Progenitor cell of endocrine pancreas (in vitro differentiated cells): ENCODE measurements at regions not wholly inside any gene's neighbourhood (a gene's known extent, or its start where the extent isn't known, plus 50 kb on each side); places are given as distances from the start of the nearest gene placed in this dataset.

ENCODE experiments used
- DNase-seq: peaks from one replicate; pipeline ENCODE4 v3.0.0; 2021; ENCODE audit warnings: low spot score; ENCODE audit not compliant: unreplicated experiment
- H3K27ac Mint-ChIP-seq: 2 replicates; pipeline ENCODE4 v1.8.0; 2021; ENCODE audit warnings: mild to moderate bottlenecking, moderate library complexity, mixed read lengths
- H3K27me3 Mint-ChIP-seq: 2 replicates; pipeline ENCODE4 v1.8.0; 2021; ENCODE audit warnings: mixed read lengths
- H3K36me3 Mint-ChIP-seq: 2 replicates; pipeline ENCODE4 v1.8.0; 2022; ENCODE audit warnings: mixed read lengths; ENCODE audit not compliant: insufficient read depth
- H3K4me1 Mint-ChIP-seq: 2 replicates; pipeline ENCODE4 v1.8.0; 2021; ENCODE audit warnings: low read depth, mixed read lengths
- H3K4me3 Mint-ChIP-seq: 2 replicates; pipeline ENCODE4 v1.8.0; 2021; ENCODE audit warnings: low read depth, mild to moderate bottlenecking, moderate library complexity, mixed read lengths
- H3K9me3 Mint-ChIP-seq: 2 replicates; pipeline ENCODE4 v1.8.0; 2021; ENCODE audit warnings: low read depth, mixed read lengths
- TF ChIP-seq, protein P1 (sequence below): fragments of 200-600 bp; sonication (generic); IDR thresholded peaks from one replicate; pipeline ENCODE4 v1.5.0; 2021; ENCODE audit warnings: antibody characterized with exemption, mild to moderate bottlenecking; ENCODE audit not compliant: unreplicated experiment

DNA sequence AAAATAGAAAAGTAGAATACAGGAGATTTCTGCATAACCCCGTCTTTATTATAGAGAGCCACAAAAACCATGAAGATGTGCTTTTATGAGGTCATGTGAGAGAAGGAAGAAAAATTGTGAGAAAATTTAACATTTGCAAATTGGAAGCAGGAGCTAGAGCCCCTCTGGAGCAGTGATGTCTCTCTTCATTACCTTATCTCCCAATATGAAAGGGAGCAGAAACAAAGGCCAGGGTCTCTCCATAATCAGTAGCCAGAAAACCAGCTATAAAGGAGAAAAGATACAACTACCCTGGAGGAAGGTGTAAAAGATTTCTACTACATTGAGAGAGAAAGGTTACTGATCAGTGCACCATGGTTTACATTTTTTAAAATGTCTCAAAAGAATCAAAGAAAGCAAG, 53.2 kb upstream of the ITGA1 start:
- TF ChIP-seq, protein P1, sequence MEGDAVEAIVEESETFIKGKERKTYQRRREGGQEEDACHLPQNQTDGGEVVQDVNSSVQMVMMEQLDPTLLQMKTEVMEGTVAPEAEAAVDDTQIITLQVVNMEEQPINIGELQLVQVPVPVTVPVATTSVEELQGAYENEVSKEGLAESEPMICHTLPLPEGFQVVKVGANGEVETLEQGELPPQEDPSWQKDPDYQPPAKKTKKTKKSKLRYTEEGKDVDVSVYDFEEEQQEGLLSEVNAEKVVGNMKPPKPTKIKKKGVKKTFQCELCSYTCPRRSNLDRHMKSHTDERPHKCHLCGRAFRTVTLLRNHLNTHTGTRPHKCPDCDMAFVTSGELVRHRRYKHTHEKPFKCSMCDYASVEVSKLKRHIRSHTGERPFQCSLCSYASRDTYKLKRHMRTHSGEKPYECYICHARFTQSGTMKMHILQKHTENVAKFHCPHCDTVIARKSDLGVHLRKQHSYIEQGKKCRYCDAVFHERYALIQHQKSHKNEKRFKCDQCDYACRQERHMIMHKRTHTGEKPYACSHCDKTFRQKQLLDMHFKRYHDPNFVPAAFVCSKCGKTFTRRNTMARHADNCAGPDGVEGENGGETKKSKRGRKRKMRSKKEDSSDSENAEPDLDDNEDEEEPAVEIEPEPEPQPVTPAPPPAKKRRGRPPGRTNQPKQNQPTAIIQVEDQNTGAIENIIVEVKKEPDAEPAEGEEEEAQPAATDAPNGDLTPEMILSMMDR: no peak
- Mint-ChIP-seq H3K27me3 (no peaks in the 10 kb centered on the region), H3K4me1 (peaks cover 3% of the 10 kb centered on the region), H3K36me3 (peaks cover 3% of the 10 kb centered on the region), H3K9me3 (peaks cover 8% of the 10 kb centered on the region), H3K4me3 (no peak overlapping the region), H3K27ac (no peak overlapping the region)
- no peak for DNase-seq

DNA sequence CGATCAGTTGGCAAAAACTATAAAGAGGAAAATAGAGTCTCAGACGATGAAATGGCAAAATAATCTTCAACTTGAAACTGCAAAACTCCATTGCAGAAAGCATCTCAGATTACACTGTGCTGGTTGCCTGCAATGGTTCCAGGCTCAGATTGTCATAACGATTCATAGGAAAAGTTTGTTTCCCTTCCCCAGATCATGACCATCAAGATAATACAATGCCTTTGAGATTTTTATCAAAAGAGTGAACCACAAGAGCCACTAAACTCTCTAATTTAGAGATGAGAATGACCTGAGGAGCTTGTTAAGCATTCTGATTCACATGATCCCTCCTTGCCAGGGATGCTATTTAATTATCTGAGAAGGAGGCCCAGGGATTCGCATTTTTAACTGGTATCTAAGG, 52.6 kb upstream of the ITGA1 start:
- no peak overlapping the region for H3K27ac Mint-ChIP-seq
- H3K36me3 Mint-ChIP-seq: peaks cover 3% of the 10 kb centered on the region
- DNase-seq: no peak
- H3K9me3 Mint-ChIP-seq: peaks cover 6% of the 10 kb centered on the region
- H3K4me1 Mint-ChIP-seq: peaks cover 3% of the 10 kb centered on the region
- no peaks in the 10 kb centered on the region for H3K27me3 Mint-ChIP-seq
- H3K4me3 Mint-ChIP-seq: no peak overlapping the region
- TF ChIP-seq, protein P1: no peak
